Astrocyte (in vitro differentiated cells and primary cell): ENCODE measurements at regions not wholly inside any gene's neighbourhood (a gene's known extent, or its start where the extent isn't known, plus 50 kb on each side); places are given as distances from the start of the nearest gene placed in this dataset.

Experiments used
- DNase-seq: peaks from one replicate; pipeline ENCODE4 v3.0.0-alpha.2; 2010; ENCODE audit warnings: low read depth
- FAIRE-seq: peaks from 2 replicates; lab custom pipeline; 2011; peaks lifted over from hg19 to GRCh38; lab: Jason Lieb, UNC
- H2AFZ ChIP-seq: 2 replicates; pipeline ENCODE4 v1.6.0; 2012; ENCODE audit warnings: low read depth, low read length, inconsistent platforms
- H3K27ac ChIP-seq: 2 replicates; pipeline ENCODE4 v1.5.1; 2011; ENCODE audit warnings: low read depth, low read length, inconsistent platforms
- H3K27me3 ChIP-seq: 2 replicates; pipeline ENCODE4 v1.6.0; 2011; ENCODE audit warnings: low read length, inconsistent platforms; ENCODE audit not compliant: insufficient read depth
- H3K36me3 ChIP-seq: 2 replicates; pipeline ENCODE4 v1.5.1; 2011; ENCODE audit warnings: low read length, inconsistent platforms; ENCODE audit not compliant: insufficient read depth
- H3K4me1 ChIP-seq: 2 replicates; pipeline ENCODE4 v1.5.1; 2011; ENCODE audit warnings: low read length, inconsistent platforms; ENCODE audit not compliant: insufficient read depth
- H3K4me2 ChIP-seq: 2 replicates; pipeline ENCODE4 v1.6.0; 2012; ENCODE audit warnings: low read length, inconsistent platforms
- H3K4me3 ChIP-seq: 2 replicates; pipeline ENCODE4 v1.5.1; 2011; ENCODE audit warnings: low read depth, mild to moderate bottlenecking, low read length, inconsistent platforms; ENCODE audit not compliant: insufficient read depth
- H3K79me2 ChIP-seq: 2 replicates; pipeline ENCODE4 v1.6.0; 2012; ENCODE audit warnings: mild to moderate bottlenecking, low read length, inconsistent platforms; ENCODE audit not compliant: insufficient read depth
- H3K9ac ChIP-seq: 2 replicates; pipeline ENCODE4 v1.6.0; 2012; ENCODE audit warnings: mild to moderate bottlenecking, low read length, inconsistent platforms
- H3K9me3 ChIP-seq: 2 replicates; pipeline ENCODE4 v1.5.1; 2012; ENCODE audit warnings: low read depth, mild to moderate bottlenecking, low read length, inconsistent platforms; ENCODE audit not compliant: insufficient read depth
- H4K20me1 ChIP-seq: 2 replicates; pipeline ENCODE4 v1.6.0; 2012; ENCODE audit warnings: low read length, inconsistent platforms; ENCODE audit not compliant: insufficient read depth
- H3K27ac Mint-ChIP-seq: one replicate; pipeline ENCODE4 v1.8.0; 2021; ENCODE audit warnings: mild to moderate bottlenecking, mixed read lengths; ENCODE audit not compliant: unreplicated experiment
- H3K27me3 Mint-ChIP-seq: one replicate; pipeline ENCODE4 v1.8.0; 2021; ENCODE audit warnings: low read depth, mixed read lengths; ENCODE audit not compliant: unreplicated experiment
- H3K36me3 Mint-ChIP-seq: one replicate; pipeline ENCODE4 v1.8.0; 2021; ENCODE audit warnings: low read depth, mixed read lengths; ENCODE audit not compliant: unreplicated experiment
- H3K4me1 Mint-ChIP-seq: one replicate; pipeline ENCODE4 v1.8.0; 2021; ENCODE audit warnings: low read depth, mixed read lengths; ENCODE audit not compliant: unreplicated experiment
- H3K4me3 Mint-ChIP-seq: one replicate; pipeline ENCODE4 v1.8.0; 2021; ENCODE audit warnings: mild to moderate bottlenecking, moderate library complexity, mixed read lengths; ENCODE audit not compliant: unreplicated experiment
- H3K9me3 Mint-ChIP-seq: one replicate; pipeline ENCODE4 v1.8.0; 2021; ENCODE audit warnings: mild to moderate bottlenecking, mixed read lengths; ENCODE audit not compliant: unreplicated experiment
- EZH2 ChIP-seq: IDR thresholded peaks from 2 replicates; pipeline ENCODE4 v1.6.1; 2012; ENCODE audit warnings: mild to moderate bottlenecking, low read length, inconsistent platforms; ENCODE audit not compliant: insufficient read depth
- TF ChIP-seq, protein P1 (sequence below): IDR thresholded peaks from 2 replicates; pipeline ENCODE4 v1.5.1; 2011; ENCODE audit warnings: low read depth, mild to moderate bottlenecking, inconsistent platforms, low read length, moderate library complexity; ENCODE audit not compliant: insufficient read depth

DNA sequence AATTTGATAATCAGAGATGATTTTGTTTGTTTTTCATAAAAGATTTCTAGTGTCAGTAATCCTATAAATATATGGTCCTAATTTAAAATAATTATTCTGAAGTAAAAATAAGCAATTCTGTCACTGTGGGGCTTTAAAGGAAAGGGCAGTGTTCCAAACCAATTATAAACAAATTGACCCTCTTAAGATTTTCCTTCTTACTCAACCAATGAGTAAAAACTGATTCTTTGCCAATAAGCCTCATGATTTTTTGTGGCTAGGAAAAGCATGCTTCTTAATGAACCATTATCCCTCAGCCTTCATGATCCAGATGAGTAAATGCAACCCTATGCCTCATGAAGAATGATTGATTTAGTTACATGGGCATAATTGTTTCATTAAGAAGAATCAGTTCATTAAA is 1010.4 kb downstream of the ADGRL3 start:
- no peak overlapping the region for H3K4me2 ChIP-seq
- no peak overlapping the region for H3K4me3 Mint-ChIP-seq

DNA sequence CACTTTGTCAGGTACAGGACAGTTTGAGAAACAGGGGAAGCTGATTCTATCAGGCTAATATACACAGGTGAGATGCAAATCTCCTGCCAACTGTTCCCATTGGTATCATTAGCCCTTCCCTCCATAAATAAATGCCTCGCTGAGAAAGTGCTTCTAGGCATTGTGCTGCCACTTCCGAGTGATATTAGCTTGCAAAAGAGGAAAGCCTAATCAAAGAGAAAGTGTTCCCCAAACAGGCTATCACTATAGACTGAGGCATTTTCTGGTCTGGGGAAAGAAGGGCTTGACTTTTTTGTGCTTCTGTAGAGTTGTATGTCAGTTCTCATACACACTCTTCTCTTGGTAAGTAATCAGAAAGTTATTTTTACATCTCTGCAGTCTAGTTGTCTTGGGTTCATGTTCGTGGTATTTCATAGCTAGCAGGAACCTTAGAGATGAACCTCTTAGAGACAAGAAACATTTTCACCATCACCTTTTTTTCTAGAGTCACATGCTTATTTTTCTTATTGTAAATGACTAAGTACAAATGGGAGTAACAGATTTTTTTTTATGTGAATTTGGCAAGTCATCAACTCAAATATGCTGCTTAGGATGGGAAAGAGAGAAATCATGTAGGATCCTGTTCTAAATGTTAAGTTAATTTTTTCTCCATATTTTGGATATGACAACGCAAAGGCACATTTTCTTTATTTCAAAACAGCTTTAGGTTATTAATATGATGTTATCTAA is 1009.8 kb downstream of the ADGRL3 start:
- Mint-ChIP-seq H3K36me3 (no peaks in the 10 kb centered on the region), H3K4me1 (no peaks in the 10 kb centered on the region), H3K27ac (no peak overlapping the region), H3K9me3 (no peaks in the 10 kb centered on the region), H3K27me3 (no peaks in the 10 kb centered on the region), H3K4me3 (no peak overlapping the region)
- H3K27ac ChIP-seq, result no peak overlapping the region
- H2AFZ ChIP-seq, result no peak overlapping the region
- no peaks in the 10 kb centered on the region for H3K79me2 ChIP-seq
- H3K27me3 ChIP-seq, result no peaks in the 10 kb centered on the region
- no peak overlapping the region for H3K9ac ChIP-seq
- no peaks in the 10 kb centered on the region for H3K9me3 ChIP-seq
- H3K4me1 ChIP-seq, result no peaks in the 10 kb centered on the region
- FAIRE-seq (no peak), DNase-seq (peak; percentile 1)
- H3K4me3 ChIP-seq, result no peak overlapping the region
- no peak overlapping the region for H3K4me2 ChIP-seq
- H4K20me1 ChIP-seq, result no peaks in the 10 kb centered on the region
- TF ChIP-seq, protein P1, sequence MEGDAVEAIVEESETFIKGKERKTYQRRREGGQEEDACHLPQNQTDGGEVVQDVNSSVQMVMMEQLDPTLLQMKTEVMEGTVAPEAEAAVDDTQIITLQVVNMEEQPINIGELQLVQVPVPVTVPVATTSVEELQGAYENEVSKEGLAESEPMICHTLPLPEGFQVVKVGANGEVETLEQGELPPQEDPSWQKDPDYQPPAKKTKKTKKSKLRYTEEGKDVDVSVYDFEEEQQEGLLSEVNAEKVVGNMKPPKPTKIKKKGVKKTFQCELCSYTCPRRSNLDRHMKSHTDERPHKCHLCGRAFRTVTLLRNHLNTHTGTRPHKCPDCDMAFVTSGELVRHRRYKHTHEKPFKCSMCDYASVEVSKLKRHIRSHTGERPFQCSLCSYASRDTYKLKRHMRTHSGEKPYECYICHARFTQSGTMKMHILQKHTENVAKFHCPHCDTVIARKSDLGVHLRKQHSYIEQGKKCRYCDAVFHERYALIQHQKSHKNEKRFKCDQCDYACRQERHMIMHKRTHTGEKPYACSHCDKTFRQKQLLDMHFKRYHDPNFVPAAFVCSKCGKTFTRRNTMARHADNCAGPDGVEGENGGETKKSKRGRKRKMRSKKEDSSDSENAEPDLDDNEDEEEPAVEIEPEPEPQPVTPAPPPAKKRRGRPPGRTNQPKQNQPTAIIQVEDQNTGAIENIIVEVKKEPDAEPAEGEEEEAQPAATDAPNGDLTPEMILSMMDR, result no peak
- no peak for TF ChIP-seq EZH2
- no peaks in the 10 kb centered on the region for H3K36me3 ChIP-seq

More for the DNA sequence above, 1010.4 kb downstream of the ADGRL3 start:
- Mint-ChIP-seq H3K4me1 (no peaks in the 10 kb centered on the region), H3K36me3 (no peaks in the 10 kb centered on the region), H3K27ac (no peak overlapping the region), H3K9me3 (no peaks in the 10 kb centered on the region), H3K27me3 (no peaks in the 10 kb centered on the region)
- FAIRE-seq (no peak), DNase-seq (peak; percentile 20)
- Histone ChIP-seq H3K4me1 (no peaks in the 10 kb centered on the region), H3K9me3 (no peaks in the 10 kb centered on the region), H3K27ac (no peak overlapping the region), H3K9ac (no peak overlapping the region), H3K79me2 (no peaks in the 10 kb centered on the region), H4K20me1 (no peaks in the 10 kb centered on the region), H3K4me3 (no peak overlapping the region), H3K27me3 (no peaks in the 10 kb centered on the region), H2AFZ (no peak overlapping the region), H3K36me3 (no peaks in the 10 kb centered on the region)
- TF ChIP-seq, protein P1, result no peak
- TF ChIP-seq EZH2, result no peak

DNA sequence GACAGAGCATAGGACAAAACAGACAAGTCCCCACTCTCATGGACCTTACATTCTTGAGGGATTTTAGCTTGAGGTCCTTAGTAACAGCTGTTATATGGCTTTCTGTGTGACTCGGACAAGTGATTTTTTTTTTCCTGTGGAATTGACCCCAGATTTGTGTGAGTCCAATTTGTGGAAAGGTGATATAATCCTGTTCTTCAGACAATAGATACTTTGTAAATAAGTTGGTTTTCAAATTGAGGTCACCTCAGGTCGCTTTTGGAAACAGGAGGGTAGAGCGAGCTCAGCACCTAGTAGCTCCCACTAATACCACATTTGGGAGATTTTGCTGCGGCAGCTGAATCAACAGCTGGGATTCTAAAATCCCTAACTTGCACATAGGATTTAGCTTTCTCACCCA is 1008.8 kb downstream of the ADGRL3 start:
- TF ChIP-seq, protein P1, result no peak
- TF ChIP-seq EZH2, result no peak
- Histone ChIP-seq H3K4me1 (no peaks in the 10 kb centered on the region), H3K4me2 (no peak overlapping the region), H3K27me3 (no peaks in the 10 kb centered on the region), H3K4me3 (no peak overlapping the region), H4K20me1 (no peaks in the 10 kb centered on the region), H2AFZ (no peak overlapping the region), H3K9me3 (no peaks in the 10 kb centered on the region), H3K36me3 (no peaks in the 10 kb centered on the region), H3K27ac (no peak overlapping the region), H3K79me2 (no peaks in the 10 kb centered on the region), H3K9ac (no peak overlapping the region)
- Mint-ChIP-seq H3K9me3 (no peaks in the 10 kb centered on the region), H3K27ac (no peak overlapping the region), H3K4me1 (no peaks in the 10 kb centered on the region), H3K36me3 (no peaks in the 10 kb centered on the region), H3K4me3 (no peak overlapping the region), H3K27me3 (no peaks in the 10 kb centered on the region)
- DNase-seq, result no peak
- no peak for FAIRE-seq
